ENCODE measurements at regions not wholly inside any gene's neighbourhood (a gene's known extent, or its start where the extent isn't known, plus 50 kb on each side); places are given as distances from the start of the nearest gene placed in this dataset.

GRCh38 chr21:34266351-34266750 lies 97.5 kb upstream of the KCNE2 start:
- WGBS, 2 donors (ENCODE audit: low coverage in 1 of 2): 83 to 89% methylated on average over 1 of the region's 1 CpG
- Histone ChIP-seq H3K9me3 (peaks cover 0 to 5% of the 10 kb centered on the region in 2 donors), H3K4me1 (peaks cover 0 to 10% (median 0%) of the 10 kb centered on the region in 4 donors), H3K27ac (no peak overlapping the region), H3K36me3 (no peaks in the 10 kb centered on the region), H3K4me3 (no peak overlapping the region), H3K27me3 (no peaks in the 10 kb centered on the region)
- no peak for DNase-seq
- in situ Hi-C loops (cut with MboI; ENCODE audit: low pct_ligation_motif_present in 1 of 4, low pct_unique_long_range_greater_than_20kb in 1 of 4, low sequenced_read_pairs in 3 of 4) (no loop called here), intact Hi-C loops (cut with DNase I; ENCODE audit: low total_unique reads) (no loop called here)
- TF ChIP-seq CTCF (IDR thresholded peaks at IDR 0.05): no peak
- TF ChIP-seq EP300 (IDR thresholded peaks at IDR 0.05; ENCODE audit: low read depth): no peak
- TF ChIP-seq POLR2AphosphoS5 (IDR thresholded peaks at IDR 0.05): no peak
- no peak for TF ChIP-seq POLR2A (IDR thresholded peaks at IDR 0.05)

GRCh38 chr21:34268493-34268892 lies 95.3 kb upstream of the KCNE2 start:
- whole genome bisulfite sequencing, 2 donors (ENCODE audit: low coverage in 1 of 2): 78% methylated on average over 5 to 8 of the region's 8 CpGs
- no peak for DNase-seq
- TF ChIP-seq EP300 (IDR thresholded peaks at IDR 0.05; ENCODE audit: low read depth) (no peak), CTCF (IDR thresholded peaks at IDR 0.05) (no peak), POLR2A (IDR thresholded peaks at IDR 0.05) (no peak), POLR2AphosphoS5 (IDR thresholded peaks at IDR 0.05) (no peak)
- Histone ChIP-seq H3K27ac (no peak overlapping the region), H3K36me3 (no peaks in the 10 kb centered on the region), H3K27me3 (no peaks in the 10 kb centered on the region), H3K4me1 (no peaks in the 10 kb centered on the region), H3K4me3 (no peak overlapping the region), H3K9me3 (peaks cover 0 to 2% of the 10 kb centered on the region in 2 donors)
- in situ Hi-C loops (cut with MboI; ENCODE audit: low pct_ligation_motif_present in 1 of 4, low pct_unique_long_range_greater_than_20kb in 1 of 4, low sequenced_read_pairs in 3 of 4) (no loop called here), intact Hi-C loops (cut with DNase I; ENCODE audit: low total_unique reads) (no loop called here)

- Histone ChIP-seq H3K4me3 (no peak overlapping the region), H3K4me1 (no peaks in the 10 kb centered on the region), H3K27ac (no peak overlapping the region), H3K27me3 (no peaks in the 10 kb centered on the region), H3K36me3 (no peaks in the 10 kb centered on the region), H3K9me3 (no peaks in the 10 kb centered on the region)
- TF ChIP-seq POLR2A (IDR thresholded peaks at IDR 0.05): no peak
- TF ChIP-seq CTCF (IDR thresholded peaks at IDR 0.05): no peak
- TF ChIP-seq EP300 (IDR thresholded peaks at IDR 0.05; ENCODE audit: low read depth): no peak
- TF ChIP-seq POLR2AphosphoS5 (IDR thresholded peaks at IDR 0.05): no peak
- WGBS, 2 donors (ENCODE audit: low coverage in 1 of 2): 63 to 82% methylated on average over 5 to 6 of the region's 6 CpGs
- DNase-seq: no peak
- in situ Hi-C loops (cut with MboI; ENCODE audit: low pct_ligation_motif_present in 1 of 4, low pct_unique_long_range_greater_than_20kb in 1 of 4, low sequenced_read_pairs in 3 of 4): no loop called here
- intact Hi-C loops (cut with DNase I; ENCODE audit: low total_unique reads): no loop called here
These were observed 93.4 kb upstream of the KCNE2 start for GRCh38 chr21:34270411-34270810.

GRCh38 chr21:34271189-34271851 lies 92.5 kb upstream of the KCNE2 start:
- H3K9me3 ChIP-seq: no peaks in the 10 kb centered on the region
- in situ Hi-C loops (cut with MboI; ENCODE audit: low pct_ligation_motif_present in 1 of 4, low pct_unique_long_range_greater_than_20kb in 1 of 4, low sequenced_read_pairs in 3 of 4): no loop called here
- no peaks in the 10 kb centered on the region for H3K36me3 ChIP-seq
- no peak overlapping the region for H3K27ac ChIP-seq
- no peaks in the 10 kb centered on the region for H3K27me3 ChIP-seq
- H3K4me3 ChIP-seq: no peak overlapping the region
- H3K4me1 ChIP-seq: no peaks in the 10 kb centered on the region
- DNase-seq: no peak
- TF ChIP-seq POLR2AphosphoS5 (IDR thresholded peaks at IDR 0.05) (no peak), POLR2A (IDR thresholded peaks at IDR 0.05) (no peak), CTCF (IDR thresholded peaks at IDR 0.05) (no peak), EP300 (IDR thresholded peaks at IDR 0.05; ENCODE audit: low read depth) (no peak)
- 84% methylated on average over 2 of the region's 2 CpGs for WGBS, 2 donors (ENCODE audit: low coverage in 1 of 2)
- intact Hi-C loops (cut with DNase I; ENCODE audit: low total_unique reads): no loop called here
